ENCODE measurements at regions not wholly inside any gene's neighbourhood (a gene's known extent, or its start where the extent isn't known, plus 50 kb on each side); places are given as distances from the start of the nearest gene placed in this dataset.

- H3K4me1 ChIP-seq (ENCODE audit: control insufficient read depth, insufficient read depth, low read length): no peaks in the 10 kb centered on the region
- TF ChIP-seq ZNF23 (tag by site-specific recombination; IDR thresholded peaks at IDR 0.05; ENCODE audit: borderline replicate concordance): no peak
- TF ChIP-seq MYNN (tag by site-specific recombination; IDR thresholded peaks at IDR 0.05; ENCODE audit: borderline replicate concordance): no peak
- TF ChIP-seq ZNF560 (tag by site-specific recombination; IDR thresholded peaks at IDR 0.05; ENCODE audit: borderline replicate concordance): no peak
- TF ChIP-seq ZFP37 (tag by site-specific recombination; IDR thresholded peaks at IDR 0.05): no peak
- TF ChIP-seq ZNF529 (tag by site-specific recombination; IDR thresholded peaks at IDR 0.05; ENCODE audit: insufficient replicate concordance): no peak
- no peak for TF ChIP-seq SP2 (tag by site-specific recombination; IDR thresholded peaks at IDR 0.05)
- TF ChIP-seq BCL11A (tag by site-specific recombination; IDR thresholded peaks at IDR 0.05; ENCODE audit: low read depth): no peak
- no peak for TF ChIP-seq ZNF366 (tag by site-specific recombination; conservative IDR thresholded peaks at IDR 0.05)
- TF ChIP-seq ZNF639 (tag by site-specific recombination; IDR thresholded peaks at IDR 0.05): no peak
- TF ChIP-seq ZNF16 (tag by site-specific recombination; IDR thresholded peaks at IDR 0.05; ENCODE audit: low read depth): no peak
- no peak for TF ChIP-seq YY2 (tag by site-specific recombination; IDR thresholded peaks at IDR 0.05)
- no peak for TF ChIP-seq ZNF133 (tag by site-specific recombination; IDR thresholded peaks at IDR 0.05)
- no peak for TF ChIP-seq GLIS1 (tag by site-specific recombination; IDR thresholded peaks at IDR 0.05)
- TF ChIP-seq ZNF10 (tag by site-specific recombination; IDR thresholded peaks at IDR 0.05): no peak
- no peak for TF ChIP-seq ZNF747 (tag by site-specific recombination; IDR thresholded peaks at IDR 0.05)
- TF ChIP-seq MZF1 (tag by site-specific recombination; IDR thresholded peaks at IDR 0.05; ENCODE audit: borderline replicate concordance): no peak
- TF ChIP-seq REPIN1 (tag by site-specific recombination; IDR thresholded peaks at IDR 0.05; ENCODE audit: low read depth): no peak
- TF ChIP-seq ZNF645 (tag by site-specific recombination; IDR thresholded peaks at IDR 0.05): no peak
- no peak for TF ChIP-seq ZNF510 (tag by site-specific recombination; IDR thresholded peaks at IDR 0.05; ENCODE audit: insufficient replicate concordance)
- no peak overlapping the region for H3K27ac ChIP-seq (ENCODE audit: extremely low read depth, low read depth, low read length)
- no peak overlapping the region for H3K4me3 ChIP-seq (ENCODE audit: low read depth, low read length)
- H3K36me3 ChIP-seq (ENCODE audit: control insufficient read depth in 2 of 2, insufficient read depth in 1 of 2, low read length in 2 of 2): no peaks in the 10 kb centered on the region
- ChIA-PET POLR2A (no interaction called here), CTCF (interaction anchor here (2.6 kb wide), 1 partner anchor 209 kb away, joined by 12 read pairs; no protein-coding TSS in a partner anchor)
- no peaks in the 10 kb centered on the region for H3K9me3 ChIP-seq (ENCODE audit: control insufficient read depth, insufficient read depth, low read depth, low read length)
Measured at GRCh38 chr2:212682937-212683336, 144.3 kb upstream of the ERBB4 start.

- Histone ChIP-seq H3K9me3 (ENCODE audit: control insufficient read depth, insufficient read depth, low read depth, low read length) (no peaks in the 10 kb centered on the region), H3K4me1 (ENCODE audit: control insufficient read depth, insufficient read depth, low read length) (no peaks in the 10 kb centered on the region), H3K4me3 (ENCODE audit: low read depth, low read length) (no peak overlapping the region), H3K27ac (ENCODE audit: extremely low read depth, low read depth, low read length) (no peak overlapping the region), H3K36me3 (ENCODE audit: control insufficient read depth in 2 of 2, insufficient read depth in 1 of 2, low read length in 2 of 2) (no peaks in the 10 kb centered on the region)
- CTCF ChIA-PET: interaction anchor here (2.0 kb wide), 1 partner anchor 9 kb away, joined by 6 read pairs; no protein-coding TSS in a partner anchor
- POLR2A ChIA-PET: no interaction called here
- TF ChIP-seq ZNF624 (tag by site-specific recombination; IDR thresholded peaks at IDR 0.05): no peak
- no peak for TF ChIP-seq TRIM28 (IDR thresholded peaks at IDR 0.05; ENCODE audit: borderline replicate concordance, low read length)
- TF ChIP-seq ZBTB7A (tag by site-specific recombination; IDR thresholded peaks at IDR 0.05; ENCODE audit: low read depth): no peak
- no peak for TF ChIP-seq ZNF585B (tag by site-specific recombination; IDR thresholded peaks at IDR 0.05)
- no peak for TF ChIP-seq ZNF157 (tag by site-specific recombination; IDR thresholded peaks at IDR 0.05)
- TF ChIP-seq KLF8 (tag by site-specific recombination; IDR thresholded peaks at IDR 0.05): no peak
- TF ChIP-seq ZBTB21 (tag by site-specific recombination; IDR thresholded peaks at IDR 0.05): no peak
- TF ChIP-seq ZNF548 (tag by site-specific recombination; IDR thresholded peaks at IDR 0.05): no peak
- no peak for TF ChIP-seq HOXD13 (CRISPR knock-in tag; IDR thresholded peaks at IDR 0.05; ENCODE audit: borderline replicate concordance)
- no peak for TF ChIP-seq BCL6B (tag by site-specific recombination; IDR thresholded peaks at IDR 0.05)
- no peak for TF ChIP-seq ZBTB8A (tag by site-specific recombination; IDR thresholded peaks at IDR 0.05)
- TF ChIP-seq ZNF792 (tag by site-specific recombination; IDR thresholded peaks at IDR 0.05): no peak
Measured at GRCh38 chr2:212677466-212677865, 138.9 kb upstream of the ERBB4 start.

All from HEK293 (cell line).